ENCODE measurements at regions not wholly inside any gene's neighbourhood (a gene's known extent, or its start where the extent isn't known, plus 50 kb on each side); places are given as distances from the start of the nearest gene placed in this dataset.

DNA sequence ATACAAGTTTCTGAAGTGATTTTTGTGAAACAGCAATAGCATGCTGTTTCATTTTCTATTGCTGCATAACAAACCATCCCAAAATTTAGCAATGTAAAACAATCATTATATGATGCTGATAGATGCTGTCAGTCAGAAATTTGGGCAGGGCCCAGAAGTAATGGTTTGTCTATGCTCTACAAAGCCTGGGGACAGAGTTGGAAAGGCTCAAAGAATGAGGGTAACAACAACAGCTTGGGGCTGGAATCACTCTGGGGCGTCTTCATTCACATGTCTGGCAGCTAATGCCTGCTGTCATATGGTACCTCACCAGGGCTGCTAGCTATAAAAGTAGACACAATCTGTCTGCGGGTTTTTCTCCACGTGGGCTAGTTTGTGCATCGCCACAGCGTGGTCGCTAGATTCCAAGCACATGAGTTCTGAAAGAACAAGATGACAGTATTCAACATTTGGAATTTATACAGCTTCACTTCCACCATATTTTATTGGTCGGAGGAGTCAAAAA lies 176.5 kb downstream of the BMP4 start:
- Histone ChIP-seq H3K79me1 (ENCODE audit: low read depth, low read length) (no peaks in the 10 kb centered on the region), H2AK5ac (ENCODE audit: low read depth, low read length) (no peak overlapping the region), H3K9me3 (ENCODE audit: insufficient read depth in 2 of 2, low read depth in 1 of 2, low read length in 1 of 2) (no peaks in the 10 kb centered on the region), H3K23me2 (ENCODE audit: low read depth, low read length) (no peaks in the 10 kb centered on the region), H3K14ac (ENCODE audit: insufficient read length) (no peak overlapping the region), H4K5ac (ENCODE audit: insufficient read length, low read depth, low read length) (no peak overlapping the region), H3K36me3 (ENCODE audit: control insufficient read depth in 2 of 4, insufficient read depth in 4 of 4, low read length in 3 of 4) (no peaks in the 10 kb centered on the region), H3K4me3 (ENCODE audit: extremely low read depth in 1 of 4, insufficient read depth in 2 of 4, low read depth in 3 of 4, low read length in 4 of 4) (no peak overlapping the region), H3K4me2 (ENCODE audit: insufficient read depth in 1 of 2, low read depth in 2 of 2, low read length in 2 of 2) (no peak overlapping the region), H2BK5ac (ENCODE audit: low read depth, low read length) (no peak overlapping the region), H2BK120ac (replicated peaks; ENCODE audit: low read depth, low read length) (no peak overlapping the region), H2BK12ac (ENCODE audit: low read depth, low read length) (no peak overlapping the region), H3K27me3 (replicated peaks in 1 of 4; ENCODE audit: control insufficient read depth in 3 of 4, extremely low read depth in 1 of 4, insufficient read depth in 3 of 4, low read length in 3 of 4) (no peaks in the 10 kb centered on the region), H3K27ac (ENCODE audit: low read depth, low read length) (no peak overlapping the region), H4K8ac (ENCODE audit: extremely low read depth, insufficient read depth, low read length) (no peak overlapping the region), H4K20me1 (replicated peaks in 1 of 2; ENCODE audit: control insufficient read depth in 1 of 2, insufficient read depth in 2 of 2, low read length in 2 of 2) (no peaks in the 10 kb centered on the region), H3K18ac (ENCODE audit: extremely low read depth, low read length) (no peak overlapping the region), H3K4me1 (replicated peaks in 1 of 4; ENCODE audit: control insufficient read depth in 3 of 4, insufficient read depth in 4 of 4, low read length in 3 of 4) (no peaks in the 10 kb centered on the region), H3K23ac (ENCODE audit: insufficient read length) (no peak overlapping the region), H3K56ac (replicated peaks; ENCODE audit: insufficient read length, low read depth, low read length) (no peak overlapping the region), H2AFZ (ENCODE audit: low read length) (no peak overlapping the region), H2BK20ac (ENCODE audit: low read length) (no peak overlapping the region), H3K4ac (replicated peaks; ENCODE audit: insufficient read length, low read depth, low read length) (no peak overlapping the region), H3K9ac (replicated peaks in 1 of 4; ENCODE audit: extremely low read depth in 1 of 4, low read depth in 3 of 4, low read length in 3 of 4) (no peak overlapping the region), H2BK15ac (ENCODE audit: low read length) (no peak overlapping the region), H3K79me2 (ENCODE audit: control insufficient read depth in 1 of 2, insufficient read depth in 2 of 2, low read length in 2 of 2) (no peaks in the 10 kb centered on the region), H4K91ac (replicated peaks; ENCODE audit: insufficient read length, low read length) (no peak overlapping the region)
- DNase-seq (ENCODE audit: low read depth in 1 of 2, low spot score in 2 of 2) (no peak), FAIRE-seq (no peak)
- ChIA-PET CTCF (ENCODE audit: partially characterized antibody) (interaction anchor here (0.8 to 1.0 kb wide), 2 partner anchors 349 to 568 kb away, joined by 3 to 4 read pairs; no protein-coding TSS in a partner anchor), POLR2A (ENCODE audit: partially characterized antibody) (interaction anchor here (0.6 kb wide), 1 partner anchor 363 kb away, joined by 3 read pairs; no protein-coding TSS in a partner anchor)
- TF ChIP-seq HDAC6 (IDR thresholded peaks at IDR 0.05; ENCODE audit: low read depth, low read length) (no peak), SAP30 (IDR thresholded peaks at IDR 0.05; ENCODE audit: insufficient read depth, insufficient replicate concordance, low read length) (no peak), ASH2L (IDR thresholded peaks at IDR 0.05; ENCODE audit: low read length) (no peak), RBBP5 (IDR thresholded peaks at IDR 0.05; ENCODE audit: borderline replicate concordance, low read depth, low read length) (no peak), JUN (IDR thresholded peaks at IDR 0.05; ENCODE audit: low read depth, low read length) (no peak), BCL11A (IDR thresholded peaks at IDR 0.05; ENCODE audit: low read depth in 2 of 2, low read length in 2 of 2) (no peak)
- TF ChIP-seq, protein P1, sequence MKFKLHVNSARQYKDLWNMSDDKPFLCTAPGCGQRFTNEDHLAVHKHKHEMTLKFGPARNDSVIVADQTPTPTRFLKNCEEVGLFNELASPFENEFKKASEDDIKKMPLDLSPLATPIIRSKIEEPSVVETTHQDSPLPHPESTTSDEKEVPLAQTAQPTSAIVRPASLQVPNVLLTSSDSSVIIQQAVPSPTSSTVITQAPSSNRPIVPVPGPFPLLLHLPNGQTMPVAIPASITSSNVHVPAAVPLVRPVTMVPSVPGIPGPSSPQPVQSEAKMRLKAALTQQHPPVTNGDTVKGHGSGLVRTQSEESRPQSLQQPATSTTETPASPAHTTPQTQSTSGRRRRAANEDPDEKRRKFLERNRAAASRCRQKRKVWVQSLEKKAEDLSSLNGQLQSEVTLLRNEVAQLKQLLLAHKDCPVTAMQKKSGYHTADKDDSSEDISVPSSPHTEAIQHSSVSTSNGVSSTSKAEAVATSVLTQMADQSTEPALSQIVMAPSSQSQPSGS (IDR thresholded peaks at IDR 0.05; ENCODE audit: low read length): no peak
- WGBS, 2 experiments (ENCODE audit: extremely low coverage in 1 of 2, insufficient coverage in 1 of 2, insufficient read length in 1 of 2, insufficient replicate concordance in 2 of 2, low coverage in 1 of 2, low lambda C conversion rate in 2 of 2, missing lambda C conversion rate in 1 of 2): 90% methylated on average over 7 of the region's 7 CpGs; no CpG with 5 or more reads in 1 of the 2 experiments

Data from H1 (cell line).